Smooth muscle cell (in vitro differentiated cells): ENCODE measurements at regions not wholly inside any gene's neighbourhood (a gene's known extent, or its start where the extent isn't known, plus 50 kb on each side); places are given as distances from the start of the nearest gene placed in this dataset.

ENCODE experiments used
- DNase-seq: peaks from one replicate; lab custom pipeline; 2025; ENCODE audit not compliant: unreplicated experiment; lab: John Stamatoyannopoulos, UW
- H2AFZ ChIP-seq: fragments of 200-600 bp; sonication (generic); 2 replicates; pipeline ENCODE4 v1.6.0; 2016; ENCODE audit warnings: antibody characterized with exemption, low read depth, mild to moderate bottlenecking
- H3F3A ChIP-seq: fragments of 200-600 bp; sonication (generic); 2 replicates; pipeline ENCODE4 v1.6.0; 2017; ENCODE audit warnings: antibody characterized with exemption, low read depth
- H3K27ac ChIP-seq: fragments of 200-600 bp; sonication (generic); 2 replicates; pipeline ENCODE4 v1.5.1; 2016; ENCODE audit warnings: low read depth, mild to moderate bottlenecking
- H3K27me3 ChIP-seq: fragments of 200-600 bp; sonication (generic); 2 replicates; pipeline ENCODE4 v1.6.1; 2016; ENCODE audit warnings: low read depth, mild to moderate bottlenecking
- H3K36me3 ChIP-seq: fragments of 200-600 bp; sonication (generic); 2 replicates; pipeline ENCODE4 v1.5.1; 2016; ENCODE audit warnings: low read depth
- H3K4me1 ChIP-seq: fragments of 200-600 bp; sonication (generic); 2 replicates; pipeline ENCODE4 v1.5.1; 2016; ENCODE audit warnings: low read depth
- H3K4me2 ChIP-seq: fragments of 200-600 bp; sonication (generic); 2 replicates; pipeline ENCODE4 v1.6.0; 2016; ENCODE audit warnings: mild to moderate bottlenecking
- H3K4me3 ChIP-seq: fragments of 200-600 bp; sonication (generic); 2 replicates; pipeline ENCODE4 v1.5.1; 2016; ENCODE audit warnings: mild to moderate bottlenecking
- H3K79me2 ChIP-seq: fragments of 200-600 bp; sonication (generic); 2 replicates; pipeline ENCODE4 v1.6.0; 2016; ENCODE audit warnings: low read depth, mild to moderate bottlenecking
- H3K9ac ChIP-seq: fragments of 200-600 bp; sonication (generic); 2 replicates; pipeline ENCODE4 v1.6.0; 2016; ENCODE audit warnings: low read depth
- H3K9me3 ChIP-seq: fragments of 200-600 bp; sonication (generic); replicated peaks from 2 replicates; pipeline ENCODE4 v1.5.1; 2016; ENCODE audit warnings: low read depth
- H4K20me1 ChIP-seq: fragments of 200-600 bp; sonication (generic); 2 replicates; pipeline ENCODE4 v1.6.0; 2016; ENCODE audit warnings: low read depth
- WGBS: methylation state at CpG from one replicate; pipeline ENCODE4 v1.1.7; 2016; ENCODE audit warnings: low lambda C conversion rate; 5-methylcytosine and 5-hydroxymethylcytosine counted together
- TF ChIP-seq, protein P1 (sequence below): fragments of 200-600 bp; sonication (generic); IDR thresholded peaks from 2 replicates; pipeline ENCODE4 v1.5.1; 2017; ENCODE audit warnings: borderline replicate concordance, mild to moderate bottlenecking, antibody characterized with exemption; ENCODE audit not compliant: insufficient read depth, poor library complexity, severe bottlenecking

DNA sequence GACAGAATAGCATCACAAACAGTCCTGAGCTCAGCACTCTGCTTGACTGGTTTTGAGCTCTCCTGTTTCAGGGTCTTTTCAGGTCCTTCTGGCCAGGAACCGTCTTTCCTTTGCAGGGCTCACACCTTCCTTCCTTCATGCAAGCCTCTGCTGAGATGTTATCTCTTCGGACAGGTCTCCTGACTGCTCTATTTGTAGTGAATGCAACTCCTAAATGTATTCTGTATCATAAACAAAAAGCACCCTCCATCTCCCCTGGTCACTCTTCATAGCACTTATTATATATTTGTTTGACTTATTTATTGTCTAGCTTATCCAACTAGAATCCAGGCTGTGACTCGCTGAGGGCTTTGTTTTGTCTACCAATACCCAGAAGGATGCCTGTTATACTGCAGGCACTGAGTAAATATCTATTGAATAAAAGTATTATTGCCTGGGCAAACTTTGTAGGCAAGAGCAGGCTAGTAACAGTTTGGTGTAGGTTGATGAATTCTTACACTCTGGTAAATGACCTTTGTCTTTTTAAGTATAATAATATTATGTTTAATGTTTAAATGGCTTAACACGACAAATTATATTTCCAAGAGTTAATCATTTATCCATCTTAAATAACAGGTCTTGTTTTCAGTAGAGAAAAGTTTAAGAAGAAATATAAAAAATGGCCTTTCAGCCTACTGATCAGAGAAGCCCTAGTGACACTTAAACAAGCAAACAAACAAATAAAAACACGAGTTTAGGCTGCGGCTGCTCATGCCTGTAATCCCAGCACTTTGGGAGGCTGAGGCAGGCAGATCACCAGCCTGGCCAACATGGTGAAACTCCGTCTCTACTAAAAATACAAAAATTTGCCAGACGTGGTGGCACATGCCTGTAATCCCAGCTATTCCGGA is 199.7 kb downstream of the BCAS1 start:
- Histone ChIP-seq H3F3A (peaks cover 5% of the 10 kb centered on the region), H3K79me2 (no peaks in the 10 kb centered on the region), H3K9me3 (no peaks in the 10 kb centered on the region), H3K9ac (no peak overlapping the region), H3K27ac (no peak overlapping the region), H2AFZ (no peak overlapping the region), H3K36me3 (no peaks in the 10 kb centered on the region), H3K4me1 (peaks cover 51% of the 10 kb centered on the region), H3K4me2 (no peak overlapping the region), H4K20me1 (no peaks in the 10 kb centered on the region), H3K4me3 (no peak overlapping the region), H3K27me3 (no peaks in the 10 kb centered on the region)
- DNase-seq, result no peak
- TF ChIP-seq, protein P1, sequence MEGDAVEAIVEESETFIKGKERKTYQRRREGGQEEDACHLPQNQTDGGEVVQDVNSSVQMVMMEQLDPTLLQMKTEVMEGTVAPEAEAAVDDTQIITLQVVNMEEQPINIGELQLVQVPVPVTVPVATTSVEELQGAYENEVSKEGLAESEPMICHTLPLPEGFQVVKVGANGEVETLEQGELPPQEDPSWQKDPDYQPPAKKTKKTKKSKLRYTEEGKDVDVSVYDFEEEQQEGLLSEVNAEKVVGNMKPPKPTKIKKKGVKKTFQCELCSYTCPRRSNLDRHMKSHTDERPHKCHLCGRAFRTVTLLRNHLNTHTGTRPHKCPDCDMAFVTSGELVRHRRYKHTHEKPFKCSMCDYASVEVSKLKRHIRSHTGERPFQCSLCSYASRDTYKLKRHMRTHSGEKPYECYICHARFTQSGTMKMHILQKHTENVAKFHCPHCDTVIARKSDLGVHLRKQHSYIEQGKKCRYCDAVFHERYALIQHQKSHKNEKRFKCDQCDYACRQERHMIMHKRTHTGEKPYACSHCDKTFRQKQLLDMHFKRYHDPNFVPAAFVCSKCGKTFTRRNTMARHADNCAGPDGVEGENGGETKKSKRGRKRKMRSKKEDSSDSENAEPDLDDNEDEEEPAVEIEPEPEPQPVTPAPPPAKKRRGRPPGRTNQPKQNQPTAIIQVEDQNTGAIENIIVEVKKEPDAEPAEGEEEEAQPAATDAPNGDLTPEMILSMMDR, result no peak
- WGBS, result 61% methylated on average over 9 of the region's 9 CpGs

DNA sequence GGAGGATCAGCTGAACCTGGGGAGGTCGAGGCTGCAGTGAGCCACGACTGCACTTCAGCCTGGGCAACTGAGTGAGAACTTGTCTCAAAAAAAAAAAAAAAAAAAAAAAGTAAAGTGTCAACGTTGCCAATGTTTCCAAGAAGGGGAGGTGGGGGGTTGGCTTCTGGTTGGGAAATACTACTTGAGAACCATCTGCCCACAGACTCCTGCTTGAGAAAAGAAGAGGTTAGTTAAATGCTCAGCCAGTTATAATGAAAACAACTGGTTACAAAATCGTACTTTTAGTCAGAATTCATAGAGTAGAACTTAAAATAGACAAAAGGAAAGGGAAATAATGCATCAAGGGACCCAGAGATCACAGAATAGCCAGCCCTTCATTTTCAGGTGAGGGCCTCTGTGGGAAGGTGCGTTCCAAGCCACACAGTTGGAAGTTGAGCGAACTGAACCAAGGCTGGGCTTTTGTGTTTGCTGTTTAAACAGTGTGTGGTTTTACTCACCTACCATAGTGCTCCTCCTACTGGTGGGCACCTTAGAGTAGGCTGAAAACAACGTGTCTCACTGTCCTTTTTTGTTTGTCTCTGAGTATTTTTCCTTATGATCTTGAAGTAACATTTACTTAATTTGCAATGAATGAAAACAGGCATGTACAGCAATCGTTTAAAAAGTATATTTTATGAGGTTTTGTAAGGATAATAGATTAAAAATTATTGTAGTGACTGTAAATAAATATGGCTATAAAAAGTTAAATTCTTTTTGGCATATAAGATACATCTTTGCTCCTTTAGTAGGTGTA is 200.7 kb downstream of the BCAS1 start:
- Histone ChIP-seq H3K9me3 (no peaks in the 10 kb centered on the region), H3K27me3 (no peaks in the 10 kb centered on the region), H3K4me1 (peaks cover 60% of the 10 kb centered on the region), H3K4me3 (no peak overlapping the region), H3K27ac (peak overlapping the region; percentile 58), H3F3A (peaks cover 14% of the 10 kb centered on the region), H3K4me2 (peak overlapping the region; percentile 58), H3K9ac (no peak overlapping the region), H3K36me3 (no peaks in the 10 kb centered on the region), H3K79me2 (no peaks in the 10 kb centered on the region), H4K20me1 (no peaks in the 10 kb centered on the region), H2AFZ (peak overlapping the region; percentile 56)
- no peak for DNase-seq
- TF ChIP-seq, protein P1, result peak; percentile 69
- WGBS, result 30% methylated on average over 8 of the region's 8 CpGs

DNA sequence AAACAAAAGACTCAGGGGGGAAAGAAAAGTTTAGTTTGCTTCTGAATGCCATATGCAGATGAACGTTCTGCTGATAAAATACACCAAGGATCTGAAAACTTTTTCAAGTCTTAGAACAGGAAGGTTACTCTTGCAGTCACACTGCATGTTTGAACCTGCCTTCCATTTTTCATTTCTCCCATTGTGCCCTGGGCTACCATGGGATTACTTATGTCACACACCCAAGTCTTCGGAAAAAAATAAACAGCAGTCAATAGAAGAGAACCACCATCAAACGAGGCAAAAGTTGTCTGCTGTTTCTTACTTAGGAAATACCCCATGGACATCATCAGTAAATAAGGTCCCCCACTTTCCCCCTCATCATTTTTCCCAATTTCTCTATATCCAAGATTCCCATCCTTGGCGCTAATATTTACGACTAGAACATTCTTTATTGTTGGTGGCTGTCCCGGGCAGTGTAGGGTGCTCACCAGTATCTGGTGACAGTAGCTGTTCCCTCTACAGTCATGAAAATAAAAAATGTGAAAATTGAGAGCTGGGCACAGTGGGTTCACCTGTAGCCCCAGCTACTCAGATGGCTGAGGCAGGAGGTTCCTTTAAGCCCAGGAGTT is 202.5 kb downstream of the BCAS1 start:
- Histone ChIP-seq H3K4me1 (peaks cover 66% of the 10 kb centered on the region), H3K4me2 (peak overlapping the region; percentile 81), H3K27me3 (no peaks in the 10 kb centered on the region), H2AFZ (peak overlapping the region; percentile 82), H4K20me1 (no peaks in the 10 kb centered on the region), H3K36me3 (no peaks in the 10 kb centered on the region), H3K9ac (peak overlapping the region; percentile 67), H3K9me3 (no peaks in the 10 kb centered on the region), H3K27ac (peak overlapping the region; percentile 98), H3K79me2 (no peaks in the 10 kb centered on the region), H3F3A (peaks cover 18% of the 10 kb centered on the region), H3K4me3 (no peak overlapping the region)
- TF ChIP-seq, protein P1, result no peak
- DNase-seq, result no peak
- 50% methylated on average over 6 of the region's 6 CpGs for WGBS
